ENCODE measurements at regions not wholly inside any gene's neighbourhood (a gene's known extent, or its start where the extent isn't known, plus 50 kb on each side); places are given as distances from the start of the nearest gene placed in this dataset.

DNA sequence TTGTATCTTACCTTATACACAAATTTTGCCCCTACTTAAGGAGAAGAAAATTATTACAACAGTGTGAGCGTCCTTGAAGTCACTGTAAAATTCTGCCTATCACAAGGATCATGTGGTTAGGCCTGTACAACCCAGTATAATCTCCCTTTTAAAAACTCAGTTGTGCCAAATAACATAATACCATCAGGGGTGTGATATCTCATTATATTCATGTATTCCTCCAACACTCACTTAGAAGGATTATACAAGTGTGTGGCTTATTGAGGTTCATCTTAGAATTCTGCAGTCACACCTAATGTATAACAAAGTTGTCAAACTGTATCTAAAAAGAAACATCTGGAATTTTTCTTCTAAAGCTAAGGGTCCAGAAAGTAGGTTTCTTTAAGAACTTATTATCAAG lies 998.8 kb upstream of the LRRTM1 start:
- TF ChIP-seq, protein P1, sequence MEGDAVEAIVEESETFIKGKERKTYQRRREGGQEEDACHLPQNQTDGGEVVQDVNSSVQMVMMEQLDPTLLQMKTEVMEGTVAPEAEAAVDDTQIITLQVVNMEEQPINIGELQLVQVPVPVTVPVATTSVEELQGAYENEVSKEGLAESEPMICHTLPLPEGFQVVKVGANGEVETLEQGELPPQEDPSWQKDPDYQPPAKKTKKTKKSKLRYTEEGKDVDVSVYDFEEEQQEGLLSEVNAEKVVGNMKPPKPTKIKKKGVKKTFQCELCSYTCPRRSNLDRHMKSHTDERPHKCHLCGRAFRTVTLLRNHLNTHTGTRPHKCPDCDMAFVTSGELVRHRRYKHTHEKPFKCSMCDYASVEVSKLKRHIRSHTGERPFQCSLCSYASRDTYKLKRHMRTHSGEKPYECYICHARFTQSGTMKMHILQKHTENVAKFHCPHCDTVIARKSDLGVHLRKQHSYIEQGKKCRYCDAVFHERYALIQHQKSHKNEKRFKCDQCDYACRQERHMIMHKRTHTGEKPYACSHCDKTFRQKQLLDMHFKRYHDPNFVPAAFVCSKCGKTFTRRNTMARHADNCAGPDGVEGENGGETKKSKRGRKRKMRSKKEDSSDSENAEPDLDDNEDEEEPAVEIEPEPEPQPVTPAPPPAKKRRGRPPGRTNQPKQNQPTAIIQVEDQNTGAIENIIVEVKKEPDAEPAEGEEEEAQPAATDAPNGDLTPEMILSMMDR (IDR thresholded peaks at IDR 0.05): no peak
- TF ChIP-seq POLR2A (IDR thresholded peaks at IDR 0.05): no peak

All from heart left ventricle (tissue), 13 donors.